ENCODE measurements at regions not wholly inside any gene's neighbourhood (a gene's known extent, or its start where the extent isn't known, plus 50 kb on each side); places are given as distances from the start of the nearest gene placed in this dataset.

- TF ChIP-seq ZNF274 (IDR thresholded peaks at IDR 0.05; ENCODE audit: low read depth, low read length) (no peak), SUZ12 (IDR thresholded peaks at IDR 0.05; ENCODE audit: extremely low read depth, insufficient read depth, insufficient read length) (no peak)
Observed at GRCh38 chr6:62516291-62517141, 230.5 kb upstream of the KHDRBS2 start.

All from NT2/D1 (cell line).